Stimulated activated CD4-positive, alpha-beta T cell treated with anti-CD3 and anti-CD28 coated beads, Interleukin-4, amount 100 ng/mL, for 1 hour (primary cell): ENCODE measurements at regions not wholly inside any gene's neighbourhood (a gene's known extent, or its start where the extent isn't known, plus 50 kb on each side); places are given as distances from the start of the nearest gene placed in this dataset.
"Not testable (repeated sequence)": the region's sequence is repeated elsewhere in the genome, so short reads cannot be mapped to it uniquely, and the experiment has no call there.

ENCODE experiments used
- DNase-seq: peaks from one replicate; pipeline ENCODE4 v3.0.0-alpha.2; 2020

DNA sequence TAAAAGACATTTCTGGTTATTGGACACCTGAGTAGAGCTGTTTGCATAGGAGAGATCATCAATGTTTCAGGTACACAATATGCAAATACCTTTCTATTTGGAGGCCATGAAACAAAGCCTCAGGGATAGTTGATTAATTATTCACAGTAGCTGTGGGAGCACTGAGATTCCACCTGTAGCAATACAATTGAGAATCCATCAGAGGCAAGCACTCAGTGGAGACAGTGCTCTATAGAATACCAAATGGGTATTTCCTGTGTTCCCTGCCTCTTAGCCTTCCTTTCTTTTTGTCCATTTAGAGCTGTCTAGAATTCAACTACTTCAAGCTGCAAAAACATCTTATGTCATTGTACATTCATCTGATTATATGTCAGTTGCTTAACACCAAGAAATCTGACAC is 1754.0 kb upstream of the ACO1 start:
- no peak for DNase-seq

DNA sequence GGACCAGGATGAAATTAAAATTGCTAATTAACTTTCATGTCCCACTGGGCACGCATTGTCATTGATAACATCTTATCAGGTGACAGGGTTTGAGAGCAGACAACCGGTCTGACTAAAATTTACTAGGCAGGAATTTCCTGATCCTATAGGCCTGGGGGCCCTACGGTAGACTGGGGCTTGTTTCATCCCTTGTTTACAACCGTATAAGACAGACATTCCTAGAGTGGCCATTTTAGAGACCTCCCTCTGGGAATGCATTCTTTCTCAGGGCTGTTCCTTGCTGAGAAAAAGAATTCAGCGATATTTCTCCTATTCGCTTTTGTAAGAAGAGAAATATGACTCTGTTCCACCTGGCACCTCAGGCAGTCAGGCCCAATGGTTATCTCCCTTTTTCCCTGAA is 1737.8 kb upstream of the ACO1 start:
- not testable (repeated sequence) for DNase-seq

DNA sequence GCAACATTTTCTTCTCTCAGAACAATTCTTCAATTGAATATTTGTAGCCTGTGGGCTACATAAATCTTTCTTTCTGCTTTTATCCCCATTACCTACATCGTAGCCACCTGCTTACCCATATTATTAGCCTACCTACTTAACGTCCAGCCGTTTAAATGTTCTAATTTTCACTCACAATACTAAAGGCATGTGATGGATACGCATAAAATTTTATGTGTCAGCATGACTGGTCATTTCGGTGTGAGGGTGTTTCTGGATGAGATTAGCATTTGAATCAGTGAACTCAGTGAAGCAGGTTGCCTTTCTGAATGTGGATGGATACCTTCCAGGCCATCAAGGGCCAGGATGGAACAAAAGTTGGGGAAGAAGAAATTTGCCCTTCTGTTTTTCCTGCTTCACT is 1722.5 kb upstream of the ACO1 start:
- no peak for DNase-seq

DNA sequence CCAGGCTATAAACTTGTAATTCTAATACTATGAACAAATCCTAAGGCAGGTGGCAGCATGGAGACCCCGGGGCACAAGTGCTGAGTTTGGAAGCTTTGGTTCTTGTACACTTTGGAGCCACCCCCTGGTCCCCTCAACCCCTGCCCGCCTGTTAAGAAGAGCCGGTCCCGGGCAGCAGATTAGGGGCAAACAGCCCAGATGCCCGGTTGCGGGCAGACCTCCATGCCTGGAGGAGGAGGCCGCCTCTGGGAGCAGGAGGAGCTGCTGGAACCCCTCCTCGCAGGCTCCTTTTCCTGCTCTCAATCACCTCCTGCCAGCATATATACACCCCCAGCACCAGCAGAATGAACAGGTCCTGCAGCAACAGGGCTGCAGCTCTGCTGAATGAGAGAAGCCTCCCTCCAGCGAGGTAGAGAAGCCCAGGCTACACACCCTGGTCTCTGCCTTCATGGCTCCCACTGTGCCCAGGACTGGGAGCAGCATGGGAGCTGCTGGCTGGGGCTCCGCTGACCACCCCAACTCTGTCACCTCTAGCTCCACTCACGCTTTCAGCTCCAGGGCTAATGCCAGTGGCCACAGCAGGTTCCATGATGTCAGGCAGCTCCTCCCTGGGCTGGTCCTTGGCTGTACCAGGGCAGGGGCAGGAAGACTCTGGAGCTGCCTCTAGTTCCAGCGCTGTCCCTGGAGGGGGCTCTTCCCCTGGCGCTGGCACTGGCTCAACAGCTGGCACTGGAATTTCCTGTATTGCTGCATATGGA is 1713.5 kb upstream of the ACO1 start:
- no peak for DNase-seq

DNA sequence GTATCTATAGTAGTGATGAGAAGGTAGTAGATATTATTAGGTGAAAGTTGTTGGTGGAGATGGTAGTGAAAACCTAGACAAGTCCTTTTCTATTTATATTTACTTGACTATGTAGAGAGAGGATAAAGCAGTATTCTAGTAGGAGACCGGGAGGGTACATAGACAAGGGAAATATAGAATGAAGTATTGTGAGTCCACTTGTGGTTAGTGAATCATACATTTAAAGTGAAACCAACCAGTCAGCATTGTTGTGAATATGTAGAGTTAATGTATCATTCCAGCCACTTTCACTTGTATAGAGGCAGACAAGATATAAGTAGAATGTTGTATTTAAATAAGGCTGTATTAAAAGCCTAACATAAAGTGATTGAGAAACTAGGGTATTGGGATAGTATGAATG is 1711.3 kb upstream of the ACO1 start:
- DNase-seq, result no peak

DNA sequence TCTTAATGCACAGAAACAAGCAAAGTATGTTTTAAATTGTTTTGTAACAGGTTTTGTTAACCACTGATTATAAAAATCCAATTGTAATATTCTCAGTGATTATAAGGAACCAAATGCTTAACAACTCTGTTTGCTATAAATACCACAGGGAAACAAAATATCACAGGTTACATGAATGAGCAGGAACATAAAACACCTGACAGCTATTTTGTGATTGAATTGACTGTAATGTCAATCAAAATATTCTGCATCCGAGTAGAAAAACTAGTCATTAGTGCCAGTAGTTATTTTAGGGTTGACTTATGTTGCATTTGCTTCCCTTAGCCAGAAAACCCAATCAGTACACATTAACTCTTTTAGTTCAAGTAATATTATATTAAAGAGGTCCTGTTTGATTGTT is 1707.8 kb upstream of the ACO1 start:
- DNase-seq, result no peak

DNA sequence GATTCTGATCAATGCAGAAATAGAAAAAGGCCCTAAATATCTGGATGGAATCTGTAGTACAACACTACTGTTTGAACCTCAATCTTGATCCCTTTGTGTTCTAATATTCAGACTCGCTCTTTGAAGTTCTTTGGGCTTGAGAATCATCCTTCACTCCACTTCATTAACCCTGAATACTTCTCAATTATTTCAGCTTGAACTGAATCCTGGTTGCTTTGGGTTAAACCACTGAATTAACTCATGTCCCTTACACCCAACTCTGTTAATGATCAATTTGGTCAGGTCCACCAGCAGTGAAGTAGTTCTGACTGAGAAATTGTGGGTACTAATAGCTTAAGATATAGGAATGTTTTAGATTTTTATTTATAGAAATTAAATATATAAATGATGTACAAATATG is 1707.2 kb upstream of the ACO1 start:
- no peak for DNase-seq

DNA sequence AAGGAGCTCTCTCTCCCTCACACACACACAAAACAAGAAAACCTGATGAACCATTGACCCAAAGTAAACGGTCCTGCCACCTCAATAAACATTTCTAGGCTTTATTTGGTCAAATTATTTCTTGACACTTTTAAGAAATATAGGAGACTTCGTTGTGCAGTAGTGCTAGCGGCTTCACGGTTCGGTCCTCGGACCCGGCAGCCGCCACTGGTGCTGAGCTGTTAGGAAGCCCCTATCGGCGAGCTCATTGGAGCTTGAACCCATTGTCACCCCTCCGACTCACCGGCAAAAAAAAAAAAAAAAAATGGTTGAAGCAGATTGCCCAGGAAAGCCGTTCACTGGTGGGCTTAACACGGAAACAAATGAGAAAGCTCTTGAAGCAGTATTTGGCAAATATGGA is 1695.6 kb upstream of the ACO1 start:
- DNase-seq, result no peak

DNA sequence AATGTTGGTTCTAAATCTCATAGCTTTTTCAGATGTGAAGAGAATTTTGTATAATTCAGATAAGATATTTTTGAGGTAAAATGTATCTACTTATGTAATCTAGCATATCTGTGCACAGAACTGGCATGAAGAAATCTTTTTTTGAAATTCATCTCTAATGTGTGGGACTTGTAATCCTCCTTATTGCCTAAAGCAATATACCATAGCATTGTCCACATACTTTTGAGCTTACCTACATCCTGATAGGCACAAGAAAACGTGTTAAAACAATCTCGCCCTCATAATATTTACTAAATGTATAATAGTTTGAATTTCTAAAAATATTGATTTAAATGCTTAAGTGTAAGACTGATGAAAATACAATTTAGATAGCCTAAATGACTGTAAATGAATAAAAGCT is 1686.5 kb upstream of the ACO1 start:
- no peak for DNase-seq

DNA sequence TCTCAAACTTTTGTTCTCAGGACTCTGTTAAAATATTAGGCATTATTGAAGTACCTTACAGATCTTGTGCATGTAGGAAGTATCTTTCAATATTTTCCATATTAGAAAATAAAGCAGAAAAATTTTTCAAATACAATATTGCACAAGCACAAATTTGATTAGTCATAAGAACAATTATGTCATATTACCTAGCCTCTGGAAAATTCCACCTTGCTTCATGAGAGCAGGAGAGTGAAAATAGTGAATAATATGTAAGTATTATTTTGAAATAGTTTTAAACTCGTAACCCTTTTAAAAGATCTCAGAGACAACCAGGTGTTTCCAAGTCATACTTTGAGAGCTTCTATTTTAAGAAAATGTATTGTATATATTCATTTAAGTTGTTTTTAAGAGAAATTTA is 1672.9 kb upstream of the ACO1 start:
- DNase-seq, result no peak

DNA sequence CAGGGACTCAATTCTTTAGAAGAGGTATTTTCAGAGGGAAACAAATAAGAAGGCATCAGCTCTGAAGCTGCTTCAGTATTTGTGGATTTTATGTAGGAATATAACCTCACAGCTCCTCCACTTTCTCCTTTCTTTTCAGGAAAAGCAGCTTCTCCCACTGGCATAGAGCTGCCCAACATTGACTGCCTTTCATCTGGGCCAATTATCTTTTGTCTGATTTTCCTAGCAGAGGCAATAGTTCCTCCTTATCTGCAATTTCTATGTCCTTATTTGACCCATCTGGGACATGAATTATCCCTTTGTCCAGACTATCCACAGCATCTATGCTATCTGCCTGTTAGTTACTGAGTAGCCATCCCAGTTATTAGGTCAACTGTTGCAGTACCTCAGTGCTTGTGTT is 1671.2 kb upstream of the ACO1 start:
- no peak for DNase-seq

DNA sequence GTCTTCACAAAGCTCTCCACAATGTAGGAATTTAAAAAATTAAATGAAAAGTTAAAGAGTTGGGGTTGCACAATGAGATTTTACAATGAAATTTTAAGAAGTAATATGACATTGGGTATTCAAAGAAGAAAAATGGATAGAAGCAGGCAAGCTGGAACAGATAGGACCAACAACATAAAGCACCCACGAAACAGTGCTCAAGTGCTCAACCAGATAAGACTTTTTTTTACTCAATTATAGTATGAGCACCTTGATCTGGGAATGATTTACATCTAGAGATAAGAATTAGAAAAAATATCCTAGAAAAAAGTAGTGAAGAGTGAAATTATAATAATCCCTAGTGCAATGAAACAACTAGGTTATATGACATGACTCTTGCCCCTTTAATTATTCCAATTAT is 1670.1 kb upstream of the ACO1 start:
- no peak for DNase-seq

DNA sequence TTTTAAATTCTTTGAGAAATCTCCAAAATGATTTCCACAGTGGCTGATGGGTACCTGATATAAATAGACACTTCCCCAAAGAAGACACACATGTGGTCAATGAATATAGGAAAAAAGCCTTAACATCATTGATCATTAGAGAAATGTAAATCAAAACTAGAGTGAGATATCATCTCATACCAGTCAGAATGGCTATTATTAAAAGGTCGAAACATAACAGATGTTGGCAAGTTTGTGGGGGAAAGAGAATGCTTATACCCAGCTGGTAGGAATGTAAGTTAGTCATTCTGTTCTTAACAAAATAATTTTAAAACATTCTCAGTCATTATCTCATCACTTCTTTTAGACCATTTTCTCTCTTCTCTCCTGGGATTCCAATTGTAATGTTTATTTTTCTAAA is 1666.0 kb upstream of the ACO1 start:
- no peak for DNase-seq

DNA sequence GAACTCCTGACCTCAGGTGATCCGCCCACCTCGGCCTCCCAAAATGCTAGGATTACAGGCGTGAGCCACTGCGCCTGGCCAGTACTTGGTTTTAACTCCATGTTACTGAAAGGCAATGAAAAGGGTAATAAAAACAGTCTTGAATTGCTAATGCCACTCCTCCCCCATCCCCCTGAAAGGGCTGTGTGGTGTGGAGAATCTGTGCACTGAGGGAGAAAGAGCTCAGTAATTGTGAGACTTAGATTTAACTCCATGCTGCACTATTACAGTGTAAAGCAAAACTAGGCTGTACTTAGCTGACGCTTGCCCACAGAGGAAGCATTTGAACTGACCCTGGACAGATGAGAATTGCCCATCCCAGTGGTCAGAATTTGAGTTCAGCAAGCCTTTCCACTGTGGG is 1662.4 kb upstream of the ACO1 start:
- DNase-seq, result no peak

DNA sequence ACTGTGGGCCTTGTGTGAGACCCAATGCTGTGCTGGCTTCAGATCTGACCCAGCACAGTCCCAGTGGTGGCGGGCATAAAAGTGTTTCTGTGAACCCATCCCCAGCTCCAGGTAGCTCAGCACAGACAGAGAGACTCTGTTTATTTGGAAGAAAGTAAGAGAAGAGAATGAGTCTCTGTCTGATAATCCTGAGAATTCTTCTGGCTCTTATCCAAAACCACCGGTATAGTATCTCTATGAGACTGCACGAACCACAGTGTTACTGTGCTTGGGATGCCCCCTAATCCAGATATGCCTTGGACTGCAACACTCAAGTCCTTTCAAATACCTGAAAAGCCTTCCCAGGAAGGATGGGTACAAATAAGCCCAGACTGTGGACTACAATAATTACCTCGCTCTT is 1660.8 kb upstream of the ACO1 start:
- no peak for DNase-seq

DNA sequence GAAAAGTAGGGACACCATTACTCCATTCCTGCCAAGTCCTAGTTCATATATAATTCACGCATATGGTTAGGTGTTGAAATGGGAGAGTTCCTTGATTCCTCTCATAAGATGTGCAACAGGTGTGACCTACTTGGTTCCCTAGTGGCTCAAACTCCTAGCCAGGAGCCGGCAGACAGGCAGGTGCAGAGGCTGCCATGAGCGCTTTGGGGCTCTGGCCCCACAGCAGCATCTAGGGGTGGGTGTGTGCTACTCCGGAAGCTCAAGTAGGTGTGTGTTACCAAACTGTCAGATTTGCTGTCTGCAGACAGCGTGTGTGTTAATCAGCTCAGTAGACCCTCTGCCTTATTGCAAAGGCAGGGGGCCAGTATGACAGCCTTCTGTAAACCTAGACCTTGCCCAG is 1652.4 kb upstream of the ACO1 start:
- no peak for DNase-seq

DNA sequence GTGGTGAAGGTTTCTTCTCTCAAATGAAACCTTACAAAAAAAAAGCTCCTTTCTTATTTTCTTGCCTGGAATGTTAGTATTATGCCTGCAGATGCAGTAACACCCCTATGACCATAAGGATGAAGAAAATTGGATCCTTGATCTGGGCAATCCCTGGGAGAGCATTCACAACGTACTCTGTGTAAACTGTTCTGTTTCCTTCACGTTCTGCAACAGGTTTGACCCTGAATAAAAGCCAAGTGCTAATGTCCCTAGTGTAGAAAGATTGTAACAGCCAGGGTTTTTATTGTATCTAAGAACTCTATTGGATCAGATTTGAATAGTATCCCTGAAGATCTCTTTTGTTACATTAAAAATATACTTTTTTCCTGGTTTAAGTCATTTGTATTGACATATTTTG is 1639.6 kb upstream of the ACO1 start:
- DNase-seq, result no peak

DNA sequence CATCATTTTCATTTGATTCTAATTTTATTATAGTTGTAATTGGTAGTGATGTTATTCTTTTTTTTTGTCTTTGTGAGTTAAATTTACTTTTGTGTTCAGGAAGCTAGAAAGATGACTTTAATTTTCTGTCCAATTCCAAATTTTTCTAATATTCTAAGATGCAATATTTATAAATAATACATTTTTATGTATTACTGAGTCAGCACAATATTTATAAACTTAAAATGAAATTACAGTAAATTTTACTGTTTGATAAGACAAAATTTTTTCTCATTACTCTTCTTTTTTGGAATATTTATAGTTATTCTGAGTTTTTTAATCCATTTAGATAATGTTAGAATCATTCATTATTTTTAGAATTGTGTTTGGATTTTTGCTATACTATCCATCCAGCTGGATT is 1637.9 kb upstream of the ACO1 start:
- no peak for DNase-seq

DNA sequence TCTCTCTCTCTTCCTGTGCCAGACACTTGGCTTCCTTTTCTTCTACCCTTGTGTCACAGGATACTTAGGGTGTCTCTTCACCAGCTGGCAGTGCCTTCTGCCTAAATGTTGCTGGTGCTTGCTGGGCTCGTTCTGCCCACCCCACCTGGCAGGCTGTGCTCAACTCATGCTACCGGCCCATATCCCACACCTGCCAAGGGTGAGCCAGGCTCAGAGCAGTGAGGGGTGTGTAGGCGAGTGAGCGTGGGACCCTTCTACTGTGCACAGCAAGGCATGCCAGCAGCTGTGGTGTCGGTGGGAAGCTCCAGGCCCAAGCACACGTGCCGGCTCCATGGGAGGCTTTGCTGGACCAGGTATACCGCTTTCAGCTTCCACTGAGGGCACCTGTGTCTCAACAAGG is 1626.7 kb upstream of the ACO1 start:
- DNase-seq, result no peak

DNA sequence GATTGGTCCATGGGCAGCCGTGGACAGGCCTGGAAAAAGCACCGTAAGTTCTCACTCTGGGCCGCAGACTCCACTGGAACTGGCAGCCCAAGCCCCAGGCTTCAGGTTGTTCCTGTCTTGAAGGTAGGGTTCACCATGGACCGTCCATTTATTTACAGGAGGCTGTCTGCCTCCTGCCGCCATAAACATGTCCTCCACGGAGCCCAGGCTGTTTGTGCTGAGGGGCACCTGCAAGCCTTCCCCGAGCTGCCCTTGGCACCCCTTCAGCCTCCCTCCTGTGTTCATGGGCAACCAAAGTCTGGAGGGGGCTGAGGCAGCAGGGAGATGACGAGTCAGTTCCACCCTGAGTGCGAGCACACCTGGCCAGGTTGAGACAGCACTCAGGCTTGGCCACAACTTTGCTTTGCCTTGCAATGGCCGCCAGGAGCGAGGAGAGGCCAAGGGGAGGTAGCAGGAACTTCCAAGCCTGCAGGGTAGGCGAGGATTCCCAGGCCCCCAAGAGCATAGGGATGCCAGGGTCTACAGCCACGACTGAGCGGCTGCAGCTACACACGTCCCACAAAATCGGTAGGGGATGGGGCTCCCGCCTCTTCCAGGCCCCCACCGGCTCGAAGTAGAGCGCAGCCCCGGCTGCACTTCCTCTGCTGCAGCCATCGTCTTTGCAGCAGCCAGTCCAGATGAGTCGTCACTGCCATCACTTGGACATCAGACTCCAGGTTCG is 1625.6 kb upstream of the ACO1 start:
- no peak for DNase-seq

DNA sequence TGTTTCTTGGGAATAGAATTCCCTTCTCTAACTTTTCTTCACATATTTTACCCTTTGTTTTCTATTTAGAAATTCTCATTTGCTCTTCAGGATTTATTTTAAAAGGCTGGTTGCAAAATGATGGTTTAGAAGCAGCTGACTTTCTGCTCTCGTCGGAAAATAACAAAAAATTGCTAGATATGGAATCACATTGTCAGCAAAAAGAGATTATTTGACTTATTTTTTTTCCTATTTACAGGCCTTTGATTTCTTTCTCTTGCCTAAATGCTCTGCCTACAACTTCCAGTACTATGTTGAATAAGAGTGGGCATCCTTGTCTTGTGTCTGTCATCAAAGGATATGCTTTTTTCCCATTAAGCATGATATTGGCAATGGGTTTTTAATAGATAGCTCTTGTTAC is 1619.1 kb upstream of the ACO1 start:
- DNase-seq, result no peak

DNA sequence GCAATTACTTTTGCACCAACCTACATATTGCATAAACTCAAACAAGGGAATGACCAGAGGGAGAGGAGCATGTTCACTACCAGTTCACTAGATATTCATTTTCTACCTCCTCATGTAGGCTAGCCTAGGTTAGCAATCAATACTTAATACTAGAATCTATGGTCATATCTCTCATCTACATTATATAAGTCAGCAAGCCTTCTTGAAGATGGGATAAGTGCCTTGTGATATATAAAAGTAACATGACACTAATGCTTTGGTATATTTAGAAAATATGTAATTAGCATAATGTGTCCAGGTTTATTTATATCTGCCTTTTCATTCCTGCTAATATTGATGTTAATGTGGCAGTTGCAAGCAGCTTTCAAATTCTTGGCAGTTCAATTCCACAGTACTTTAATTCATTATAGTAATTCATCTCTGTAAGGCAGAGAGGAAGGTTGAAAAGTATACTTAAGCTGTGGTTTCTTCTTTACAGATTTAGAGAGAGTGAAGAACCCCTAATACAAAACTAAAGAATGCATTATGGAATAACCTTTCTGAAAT is 1613.2 kb upstream of the ACO1 start:
- no peak for DNase-seq

DNA sequence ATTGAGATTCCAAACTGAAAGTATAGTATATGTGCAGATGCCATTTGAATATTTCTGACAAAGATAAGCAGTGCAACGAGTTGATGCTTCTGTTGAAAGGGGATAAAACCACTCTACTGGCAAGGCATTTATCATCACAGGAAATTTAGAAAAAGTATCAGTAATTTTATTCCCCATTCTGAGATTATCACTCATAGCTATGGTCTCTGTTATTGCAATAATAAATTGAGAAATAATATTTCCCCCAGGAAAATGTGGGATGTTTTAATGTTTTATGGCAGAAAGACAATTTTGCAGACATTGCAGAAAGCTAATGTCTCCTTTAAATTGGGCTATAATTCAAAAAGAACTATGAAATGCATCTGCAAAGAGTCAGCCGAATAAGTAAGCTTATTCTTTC is 1612.7 kb upstream of the ACO1 start:
- DNase-seq, result no peak

DNA sequence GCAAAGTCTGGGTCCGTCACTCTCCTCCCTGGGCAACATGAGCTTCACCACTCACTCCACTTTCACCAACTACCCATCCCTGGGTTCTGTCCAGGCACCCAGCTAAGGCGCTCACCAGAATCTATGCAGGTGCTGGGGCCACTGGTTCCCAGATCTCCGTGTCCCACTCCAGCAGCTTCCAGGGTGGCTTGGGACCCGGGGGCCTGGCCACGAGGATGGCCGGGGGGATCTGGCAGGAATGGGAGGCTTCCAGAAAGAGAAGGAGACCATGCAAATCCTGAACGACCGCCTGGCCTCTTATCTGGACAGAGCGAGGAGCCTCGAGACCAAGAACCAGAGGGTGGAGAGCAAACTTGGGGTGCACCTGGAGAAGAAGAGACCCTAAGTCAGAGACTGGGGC is 1611.0 kb upstream of the ACO1 start:
- no peak for DNase-seq

DNA sequence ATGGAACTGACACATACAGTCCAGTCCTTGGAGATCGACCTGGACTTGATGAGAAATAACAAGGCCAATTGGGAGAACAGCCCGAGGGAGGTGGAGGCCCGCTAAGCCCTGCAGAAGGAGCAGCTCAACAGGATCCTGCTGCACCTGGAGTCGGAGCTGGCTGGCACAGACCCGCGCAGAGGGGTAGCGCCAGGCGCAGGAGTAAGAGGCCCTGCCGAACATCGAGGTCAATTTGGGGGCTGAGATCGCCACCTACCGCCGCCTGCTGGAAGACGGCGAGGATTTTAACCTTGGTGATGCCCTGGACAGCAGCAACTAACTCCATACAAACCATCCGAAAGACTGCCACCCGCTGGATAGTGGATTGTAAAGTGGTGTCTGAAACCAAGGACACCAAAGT is 1610.1 kb upstream of the ACO1 start:
- no peak for DNase-seq
